Stimulated activated effector memory CD8-positive, alpha-beta T cell treated with anti-CD3 and anti-CD28 coated beads, Interleukin-12 subunit alpha, Interleukin-12 subunit beta, amount 100 ng/mL, for 72 hours (primary cell): ENCODE measurements at regions not wholly inside any gene's neighbourhood (a gene's known extent, or its start where the extent isn't known, plus 50 kb on each side); places are given as distances from the start of the nearest gene placed in this dataset.
"Not testable (repeated sequence)": the region's sequence is repeated elsewhere in the genome, so short reads cannot be mapped to it uniquely, and the experiment has no call there.

Experiments used
- ATAC-seq: fragments of 150-1000 bp; cut with Tn5 transposase; 2 replicates; pipeline ENCODE4 v1.10.0; 2021
- DNase-seq, 2 donors: peaks; one replicate each; pipeline ENCODE4 v3.0.0; 2021 to 2022; ENCODE audit warnings: low spot score in 2 of 2
- H3K27ac Mint-ChIP-seq: one replicate; pipeline ENCODE4 v1.8.0; 2022; ENCODE audit warnings: mild to moderate bottlenecking, mixed read lengths
- H3K36me3 Mint-ChIP-seq: one replicate; pipeline ENCODE4 v1.8.0; 2022; ENCODE audit warnings: mild to moderate bottlenecking, mixed read lengths
- H3K4me1 Mint-ChIP-seq: one replicate; pipeline ENCODE4 v1.8.0; 2022; ENCODE audit warnings: mixed read lengths
- H3K4me3 Mint-ChIP-seq: one replicate; pipeline ENCODE4 v1.8.0; 2022; ENCODE audit warnings: mild to moderate bottlenecking, mixed read lengths
- H3K9me3 Mint-ChIP-seq: one replicate; pipeline ENCODE4 v1.8.0; 2022; ENCODE audit warnings: mixed read lengths

GRCh38 chr5:13072936-13073335, 871.6 kb downstream of the DNAH5 start:
- H3K4me1 Mint-ChIP-seq, result not testable (repeated sequence)
- H3K9me3 Mint-ChIP-seq, result peaks cover 21% of the 10 kb centered on the region

DNA sequence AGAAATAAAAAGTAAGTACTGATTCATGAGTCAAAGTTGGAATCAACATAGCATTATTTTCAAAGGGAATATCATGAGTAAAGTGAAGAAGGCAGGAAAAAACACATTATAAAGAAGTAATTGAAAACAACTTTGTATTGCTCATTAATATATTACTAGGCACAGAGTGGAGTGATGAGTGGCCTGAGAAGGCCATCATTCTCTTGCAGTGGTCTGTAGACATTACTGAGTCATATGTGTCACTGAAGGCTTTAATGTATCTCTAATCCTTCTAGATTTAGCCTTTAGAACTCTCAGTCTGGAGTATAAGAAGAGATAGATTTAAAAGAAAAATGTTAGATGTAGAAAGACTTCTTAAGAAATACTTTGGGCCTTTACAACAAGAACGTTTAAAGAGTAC, 881.4 kb downstream of the DNAH5 start:
- no peak overlapping the region for H3K4me3 Mint-ChIP-seq
- H3K36me3 Mint-ChIP-seq, result no peaks in the 10 kb centered on the region
- ATAC-seq (no peak), DNase-seq (no peak)
- H3K4me1 Mint-ChIP-seq, result no peaks in the 10 kb centered on the region
- peaks cover 5% of the 10 kb centered on the region for H3K9me3 Mint-ChIP-seq
- H3K27ac Mint-ChIP-seq, result no peak overlapping the region

More at GRCh38 chr5:13072936-13073335, 871.6 kb downstream of the DNAH5 start:
- not testable (repeated sequence) for H3K27ac Mint-ChIP-seq, H3K4me3 Mint-ChIP-seq, H3K36me3 Mint-ChIP-seq, DNase-seq, ATAC-seq

DNA sequence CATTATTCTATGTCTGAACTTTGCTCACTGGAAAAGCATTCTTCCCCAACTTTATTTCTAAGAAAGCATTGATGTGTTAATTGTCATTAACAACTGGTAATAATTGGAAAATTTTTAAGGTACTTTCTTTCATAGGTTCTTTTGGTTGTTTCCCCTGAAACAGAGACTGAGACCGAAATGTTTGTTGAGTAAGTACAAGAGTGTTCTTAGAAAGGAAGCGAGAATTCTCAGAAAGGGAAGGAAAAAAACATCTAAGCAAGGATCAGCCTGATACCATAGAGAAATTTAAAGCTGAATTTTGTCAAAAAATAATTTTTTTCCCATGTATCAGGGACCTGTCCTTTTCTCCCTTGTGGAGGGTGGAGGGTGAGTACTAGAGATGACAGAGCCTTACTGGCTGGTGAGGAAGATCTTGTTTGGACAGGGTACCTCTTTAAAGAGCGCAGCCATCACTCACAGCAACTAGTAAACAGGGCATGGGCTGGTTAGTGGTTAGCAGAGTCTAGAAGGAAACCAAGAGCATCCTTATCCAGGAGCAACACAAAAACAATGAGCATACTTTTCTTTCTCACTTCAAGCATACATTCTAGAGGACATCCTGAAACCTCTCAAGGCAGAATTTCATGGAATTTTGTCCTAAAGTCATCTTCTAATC, 898.5 kb downstream of the DNAH5 start:
- no peaks in the 10 kb centered on the region for H3K36me3 Mint-ChIP-seq
- ATAC-seq (peak; percentile 28), DNase-seq (no peak)
- H3K9me3 Mint-ChIP-seq, result no peaks in the 10 kb centered on the region
- H3K27ac Mint-ChIP-seq, result no peak overlapping the region
- H3K4me1 Mint-ChIP-seq, result no peaks in the 10 kb centered on the region
- H3K4me3 Mint-ChIP-seq, result no peak overlapping the region

DNA sequence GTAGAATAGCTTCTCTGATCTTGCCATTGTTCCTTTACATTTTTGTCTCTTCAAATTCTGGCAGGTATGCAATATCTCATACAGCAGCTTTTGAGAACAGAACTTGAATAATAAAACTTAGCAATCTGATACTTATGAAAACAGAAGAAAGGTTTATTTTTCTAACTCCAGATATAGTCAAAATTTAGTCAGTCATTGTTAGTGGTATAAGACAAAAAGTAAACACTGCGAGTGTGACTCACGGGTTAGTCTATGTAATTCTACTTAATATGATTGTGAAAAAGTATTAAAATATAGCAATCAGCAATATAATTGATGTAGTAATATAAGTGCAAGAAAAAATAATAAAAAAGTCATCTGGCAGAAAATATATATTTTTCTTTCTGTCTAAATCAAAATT, 910.4 kb downstream of the DNAH5 start:
- Mint-ChIP-seq H3K36me3 (no peaks in the 10 kb centered on the region), H3K27ac (no peak overlapping the region), H3K9me3 (peaks cover 11% of the 10 kb centered on the region), H3K4me1 (no peaks in the 10 kb centered on the region), H3K4me3 (no peak overlapping the region)
- ATAC-seq (no peak), DNase-seq (no peak)

GRCh38 chr5:13029211-13029610, 915.3 kb downstream of the DNAH5 start:
- no peak overlapping the region for H3K4me3 Mint-ChIP-seq

GRCh38 chr5:13027874-13028273, 916.6 kb downstream of the DNAH5 start:
- peaks cover 3% of the 10 kb centered on the region for H3K9me3 Mint-ChIP-seq
- H3K36me3 Mint-ChIP-seq, result no peaks in the 10 kb centered on the region
- DNase-seq (no peak), ATAC-seq (no peak)
- H3K4me3 Mint-ChIP-seq, result no peak overlapping the region
- no peak overlapping the region for H3K27ac Mint-ChIP-seq
- H3K4me1 Mint-ChIP-seq, result no peaks in the 10 kb centered on the region

More at GRCh38 chr5:13029211-13029610, 915.3 kb downstream of the DNAH5 start:
- H3K9me3 Mint-ChIP-seq, result peaks cover 3% of the 10 kb centered on the region
- ATAC-seq, result no peak
- no peak overlapping the region for H3K27ac Mint-ChIP-seq
- no peaks in the 10 kb centered on the region for H3K36me3 Mint-ChIP-seq
- no peaks in the 10 kb centered on the region for H3K4me1 Mint-ChIP-seq
- DNase-seq, result no peak

DNA sequence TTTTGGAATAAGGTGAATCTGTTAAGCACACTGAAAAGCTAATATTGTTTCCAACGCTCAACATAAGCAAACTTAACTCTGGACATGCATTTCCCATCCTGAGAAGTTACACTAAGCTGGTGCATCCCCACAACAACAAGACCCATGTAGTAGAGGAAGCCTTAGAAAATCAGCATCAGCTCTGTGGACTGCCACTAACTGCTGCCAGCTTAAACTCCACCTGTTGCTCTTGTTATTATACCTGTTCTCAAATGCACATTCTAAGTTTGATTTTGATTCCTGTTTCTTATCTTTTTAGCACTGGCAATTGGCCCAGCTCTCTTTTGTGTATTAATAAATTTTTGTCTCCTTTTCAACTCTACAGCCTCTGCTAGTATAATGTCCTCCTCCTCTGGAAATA, 924.8 kb downstream of the DNAH5 start:
- Mint-ChIP-seq H3K4me3 (no peak overlapping the region), H3K27ac (no peak overlapping the region), H3K4me1 (no peaks in the 10 kb centered on the region), H3K36me3 (no peaks in the 10 kb centered on the region), H3K9me3 (peaks cover 5% of the 10 kb centered on the region)
- ATAC-seq (no peak), DNase-seq (no peak)

DNA sequence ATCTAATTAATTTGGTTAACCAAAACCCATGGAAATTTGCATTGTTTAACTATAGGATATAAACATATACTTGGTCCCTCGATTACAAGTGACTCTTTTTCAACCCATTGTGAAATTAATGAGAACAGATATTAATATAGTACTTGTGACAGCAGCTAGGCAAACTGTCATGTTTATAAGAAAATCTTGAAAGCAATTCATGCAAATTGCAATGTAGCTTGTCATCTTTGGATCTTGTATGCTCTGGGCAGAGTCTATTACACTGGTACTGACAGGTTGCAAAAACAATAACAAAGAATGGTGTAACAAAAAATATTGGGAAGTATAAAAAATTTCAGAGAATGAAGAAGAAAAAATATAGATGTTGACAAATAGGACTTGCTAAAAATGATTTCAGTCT, 941.0 kb downstream of the DNAH5 start:
- H3K27ac Mint-ChIP-seq, result no peak overlapping the region
- DNase-seq (no peak), ATAC-seq (no peak)
- H3K36me3 Mint-ChIP-seq, result no peaks in the 10 kb centered on the region
- no peaks in the 10 kb centered on the region for H3K4me1 Mint-ChIP-seq
- no peak overlapping the region for H3K4me3 Mint-ChIP-seq
- peaks cover 13% of the 10 kb centered on the region for H3K9me3 Mint-ChIP-seq

DNA sequence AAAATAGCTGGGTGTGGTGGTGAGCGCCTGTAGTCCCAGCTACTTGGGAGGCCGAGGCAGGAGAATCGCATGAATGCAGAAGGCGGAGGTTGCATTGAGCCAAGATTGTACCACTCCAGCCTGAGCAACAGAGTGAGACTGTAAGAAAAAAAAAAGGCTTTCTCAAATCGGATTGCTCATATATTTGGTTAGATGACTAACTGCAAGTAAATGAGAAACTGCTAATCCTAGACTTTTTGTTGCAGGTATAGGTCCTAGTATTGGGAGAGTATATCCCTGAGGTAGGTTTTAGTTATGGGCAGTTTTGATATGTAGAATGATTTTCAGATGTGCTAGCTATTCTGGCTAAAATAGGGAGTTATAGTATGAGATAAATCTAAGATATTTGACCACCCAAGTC, 944.8 kb downstream of the DNAH5 start:
- Mint-ChIP-seq H3K36me3 (no peaks in the 10 kb centered on the region), H3K27ac (no peak overlapping the region), H3K9me3 (peaks cover 18% of the 10 kb centered on the region), H3K4me3 (no peak overlapping the region), H3K4me1 (no peaks in the 10 kb centered on the region)
- DNase-seq (no peak), ATAC-seq (no peak)

DNA sequence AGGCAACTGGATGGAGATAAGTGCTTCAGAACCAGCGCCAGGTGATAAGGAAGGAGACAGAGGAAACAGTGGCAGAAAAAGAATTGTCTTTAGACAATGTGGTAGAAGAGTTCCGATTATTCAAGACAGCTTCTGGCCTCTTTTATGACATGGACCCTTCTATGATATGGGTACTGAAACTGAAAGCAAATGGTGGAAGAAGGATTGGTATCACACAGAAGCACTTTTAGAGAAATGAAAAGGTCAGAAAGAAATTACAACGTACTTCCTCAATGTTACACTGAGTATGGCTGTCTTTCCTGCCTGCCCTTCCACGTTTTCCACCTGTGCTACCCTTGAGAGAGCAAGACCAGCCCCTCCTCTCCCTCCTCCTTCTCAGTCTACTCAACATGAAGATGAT, 959.3 kb downstream of the DNAH5 start:
- DNase-seq (no peak), ATAC-seq (no peak)
- Mint-ChIP-seq H3K9me3 (peaks cover 7% of the 10 kb centered on the region), H3K4me1 (no peaks in the 10 kb centered on the region), H3K36me3 (no peaks in the 10 kb centered on the region), H3K27ac (no peak overlapping the region), H3K4me3 (no peak overlapping the region)

DNA sequence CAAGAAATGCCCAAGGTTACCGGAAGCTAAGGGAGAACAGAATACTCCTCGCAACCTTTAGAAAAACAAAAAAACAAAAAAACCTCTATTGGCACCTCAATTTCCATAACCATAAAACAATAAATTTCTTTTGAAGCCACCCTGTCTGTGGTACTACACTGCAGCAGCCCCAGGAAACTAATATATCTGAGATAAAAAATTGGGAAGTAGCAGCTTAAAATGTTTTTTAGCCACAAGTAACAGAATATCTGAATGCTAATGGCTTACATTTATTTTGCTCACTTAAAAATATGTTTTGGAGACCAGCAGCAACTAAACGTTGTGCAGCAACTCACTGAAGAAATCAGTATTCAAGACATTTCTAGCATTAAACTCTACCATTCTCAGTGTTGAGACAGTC, 969.6 kb downstream of the DNAH5 start:
- H3K9me3 Mint-ChIP-seq, result peaks cover 4% of the 10 kb centered on the region
- ATAC-seq, result no peak
- H3K27ac Mint-ChIP-seq, result no peak overlapping the region
- H3K4me3 Mint-ChIP-seq, result no peak overlapping the region
- DNase-seq, result no peak
- H3K36me3 Mint-ChIP-seq, result no peaks in the 10 kb centered on the region
- no peaks in the 10 kb centered on the region for H3K4me1 Mint-ChIP-seq

GRCh38 chr5:12965804-12966203, 978.7 kb downstream of the DNAH5 start:
- H3K27ac Mint-ChIP-seq, result no peak overlapping the region

DNA sequence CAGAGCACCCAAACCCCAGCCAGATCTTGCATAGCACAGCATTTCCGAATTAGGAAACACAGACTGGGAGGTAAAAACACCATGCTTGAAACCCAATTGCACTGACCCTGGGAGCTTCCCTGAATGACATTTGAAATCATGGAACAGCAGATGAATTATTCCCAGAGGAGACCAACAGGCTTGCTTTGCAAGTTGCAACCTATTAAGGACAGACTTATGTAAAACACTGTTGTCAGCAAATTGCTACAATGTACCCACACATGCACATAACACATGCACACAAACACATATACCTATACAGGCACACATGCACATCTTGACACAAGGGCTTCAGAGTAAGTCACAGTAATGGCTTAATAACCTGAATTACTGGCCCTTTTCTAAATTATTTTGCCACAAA, 984.8 kb downstream of the DNAH5 start:
- H3K4me1 Mint-ChIP-seq, result no peaks in the 10 kb centered on the region
- H3K27ac Mint-ChIP-seq, result no peak overlapping the region
- no peak for DNase-seq
- H3K4me3 Mint-ChIP-seq, result no peak overlapping the region
- H3K36me3 Mint-ChIP-seq, result no peaks in the 10 kb centered on the region
- H3K9me3 Mint-ChIP-seq, result peaks cover 3% of the 10 kb centered on the region
- no peak for ATAC-seq

More at GRCh38 chr5:12965804-12966203, 978.7 kb downstream of the DNAH5 start:
- H3K9me3 Mint-ChIP-seq, result peaks cover 2% of the 10 kb centered on the region
- ATAC-seq, result no peak
- H3K36me3 Mint-ChIP-seq, result no peaks in the 10 kb centered on the region
- no peak for DNase-seq
- no peaks in the 10 kb centered on the region for H3K4me1 Mint-ChIP-seq
- no peak overlapping the region for H3K4me3 Mint-ChIP-seq

GRCh38 chr5:12952409-12952808, 992.1 kb downstream of the DNAH5 start:
- H3K36me3 Mint-ChIP-seq, result no peaks in the 10 kb centered on the region
- ATAC-seq (no peak), DNase-seq (no peak)
- no peak overlapping the region for H3K27ac Mint-ChIP-seq
- H3K4me1 Mint-ChIP-seq, result no peaks in the 10 kb centered on the region
- H3K4me3 Mint-ChIP-seq, result no peak overlapping the region
- H3K9me3 Mint-ChIP-seq, result peaks cover 6% of the 10 kb centered on the region

DNA sequence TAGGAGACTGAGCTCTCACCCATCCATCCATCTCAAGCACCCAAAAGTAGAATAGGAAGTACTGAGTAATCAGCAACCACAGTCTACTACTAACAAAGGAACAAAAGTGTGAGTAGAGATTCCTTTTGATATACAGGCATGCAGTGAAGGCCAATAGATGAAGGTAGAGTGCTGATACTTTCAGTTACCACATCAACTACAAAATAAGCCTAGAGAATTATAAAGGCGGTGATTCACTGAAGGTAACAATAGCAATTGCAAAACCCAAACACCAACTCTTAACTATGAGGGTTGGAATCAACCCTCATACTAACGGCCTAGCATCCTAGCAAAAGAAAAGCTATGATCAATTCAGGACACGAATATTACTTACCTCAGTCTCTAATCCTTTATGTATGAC, 992.6 kb downstream of the DNAH5 start:
- Mint-ChIP-seq H3K4me3 (no peak overlapping the region), H3K4me1 (no peaks in the 10 kb centered on the region), H3K9me3 (peaks cover 8% of the 10 kb centered on the region), H3K36me3 (no peaks in the 10 kb centered on the region), H3K27ac (no peak overlapping the region)
- DNase-seq (no peak), ATAC-seq (no peak)

DNA sequence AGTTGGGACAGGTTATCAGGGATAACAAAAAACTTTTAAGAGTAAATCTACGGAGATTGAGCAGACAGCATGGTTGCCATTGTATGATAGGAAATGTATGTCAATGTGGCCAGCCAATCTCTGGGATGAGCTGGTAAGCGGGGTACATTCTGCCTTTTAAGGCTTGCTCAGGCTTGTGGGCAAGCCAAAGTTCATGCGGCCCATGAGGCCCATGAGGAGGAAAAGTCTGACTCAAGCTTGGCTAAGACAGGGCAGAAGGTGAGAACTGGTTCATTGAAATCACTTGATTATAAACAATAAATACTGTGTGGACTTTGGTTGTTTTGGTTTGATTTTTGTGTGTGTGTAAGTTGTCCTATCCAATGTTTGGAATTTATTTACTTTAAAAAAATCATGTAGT, 997.1 kb downstream of the DNAH5 start:
- Mint-ChIP-seq H3K9me3 (peaks cover 12% of the 10 kb centered on the region), H3K4me1 (no peaks in the 10 kb centered on the region), H3K4me3 (no peak overlapping the region), H3K27ac (no peak overlapping the region), H3K36me3 (no peaks in the 10 kb centered on the region)
- ATAC-seq, result peak; percentile 31
- no peak for DNase-seq

- not testable (repeated sequence) for H3K27ac Mint-ChIP-seq, H3K4me3 Mint-ChIP-seq, H3K36me3 Mint-ChIP-seq, ATAC-seq, H3K4me1 Mint-ChIP-seq, DNase-seq, H3K9me3 Mint-ChIP-seq
Observed at GRCh38 chr5:12945477-12945876, 999.0 kb downstream of the DNAH5 start.
